ENCODE measurements at regions not wholly inside any gene's neighbourhood (a gene's known extent, or its start where the extent isn't known, plus 50 kb on each side); places are given as distances from the start of the nearest gene placed in this dataset.

DNA sequence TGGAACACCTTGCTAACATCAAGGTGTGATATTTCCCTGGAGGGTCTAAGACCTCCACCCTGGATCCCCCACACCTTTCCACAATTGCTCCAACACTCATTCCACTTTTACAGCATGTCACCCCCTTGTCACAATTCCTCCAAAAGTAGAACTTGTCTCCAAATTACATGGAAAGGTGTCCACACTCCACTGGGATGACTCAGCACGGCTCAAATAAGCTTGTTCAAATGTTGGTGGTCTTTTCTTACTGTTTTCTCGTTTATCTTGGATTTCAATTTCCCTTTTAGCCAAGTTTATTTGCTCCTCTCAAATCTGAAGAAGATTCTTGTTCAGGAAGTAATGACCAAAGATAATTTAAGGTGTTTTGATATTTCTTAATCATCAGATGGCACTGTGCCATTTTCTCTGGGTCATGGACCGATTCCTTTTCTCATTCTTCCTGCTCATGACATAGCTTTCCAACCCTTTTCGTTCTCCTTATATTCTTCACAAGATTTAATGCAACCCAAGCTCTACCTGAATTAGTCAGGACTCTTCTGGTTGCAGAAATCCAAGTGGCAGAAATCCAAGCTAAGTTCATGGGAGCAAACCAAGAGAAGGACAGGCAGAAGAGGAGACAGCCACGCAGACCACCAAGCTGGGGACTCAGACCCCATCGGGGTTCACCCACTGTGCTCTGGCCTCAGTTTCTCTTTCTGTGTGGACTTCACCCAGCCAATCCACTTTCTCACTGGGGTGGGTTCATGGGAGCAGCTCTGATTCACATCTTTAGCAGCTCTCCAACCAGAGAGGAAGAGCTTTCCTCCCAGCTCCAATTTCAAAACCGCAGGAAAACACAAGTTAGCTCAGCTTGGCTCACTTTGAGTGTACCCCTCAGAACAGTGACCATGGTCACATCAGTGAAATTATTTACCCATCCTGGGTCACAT is 110.5 kb upstream of the CDYL start:
- TF ChIP-seq CTCF (IDR thresholded peaks at IDR 0.05) (no peak), POLR2AphosphoS5 (IDR thresholded peaks at IDR 0.05) (no peak), POLR2A (IDR thresholded peaks at IDR 0.05) (no peak)

Measured in sigmoid colon (tissue), 4 donors.